Lung (tissue), 11 donors: ENCODE measurements at regions not wholly inside any gene's neighbourhood (a gene's known extent, or its start where the extent isn't known, plus 50 kb on each side); places are given as distances from the start of the nearest gene placed in this dataset.

Experiments used
- ATAC-seq: fragments of 200-7000 bp; cut with Tn5 transposase; one replicate; pipeline ENCODE4 v1.9.1; 2020; ENCODE audit warnings: moderate number of reproducible peaks; ENCODE audit not compliant: insufficient read depth, low FRiP score
- DNase-seq, 3 donors: peaks; one replicate each; pipeline ENCODE4 v3.0.0-alpha.2; 2013 to 2017
- H3K27ac ChIP-seq, 2 donors: one replicate each; pipeline ENCODE4 v1.5.1; 2013; ENCODE audit warnings: mild to moderate bottlenecking in 2 of 2, moderate library complexity in 2 of 2, control low read depth in 1 of 2, inconsistent platforms in 1 of 2, low read depth in 1 of 2, low read length in 1 of 2
- H3K27me3 ChIP-seq, 3 donors: one replicate each; pipeline ENCODE4 v1.5.1; 2013; ENCODE audit warnings: low read length in 2 of 3; ENCODE audit not compliant: control insufficient read depth in 3 of 3, insufficient read depth in 3 of 3
- H3K36me3 ChIP-seq, 4 donors: one replicate each; pipeline ENCODE4 v1.5.1; 2013; ENCODE audit warnings: low read length in 4 of 4, mild to moderate bottlenecking in 1 of 4, moderate library complexity in 1 of 4; ENCODE audit not compliant: control insufficient read depth in 4 of 4, insufficient read depth in 4 of 4
- H3K4me1 ChIP-seq, 5 donors: one replicate each; pipeline ENCODE4 v1.5.1; 2013; ENCODE audit warnings: low read length in 5 of 5, mild to moderate bottlenecking in 2 of 5, moderate library complexity in 1 of 5; ENCODE audit not compliant: control insufficient read depth in 5 of 5, insufficient read depth in 5 of 5
- H3K4me3 ChIP-seq: one replicate; pipeline ENCODE4 v1.5.1; 2013; ENCODE audit warnings: mild to moderate bottlenecking, control low read depth, moderate library complexity
- H3K9ac ChIP-seq, 2 donors: one replicate each; pipeline ENCODE4 v1.5.1; 2013; ENCODE audit warnings: low read length in 2 of 2, control low read depth in 1 of 2; ENCODE audit not compliant: insufficient read depth in 1 of 2
- H3K9me3 ChIP-seq, 4 donors: one replicate each; pipeline ENCODE4 v1.5.1; 2013; ENCODE audit warnings: low read length in 3 of 4, mild to moderate bottlenecking in 1 of 4, moderate library complexity in 1 of 4; ENCODE audit not compliant: control insufficient read depth in 4 of 4, insufficient read depth in 3 of 4
- WGBS, 2 donors: extraction: QIAGEN DNeasy Blood & Tissue Kit; methylation state at CpG; one replicate each; pipeline ENCODE4 v1.1.7; 2013; 5-methylcytosine and 5-hydroxymethylcytosine counted together
- TF ChIP-seq, protein P1 (sequence below): IDR thresholded peaks from 2 replicates; pipeline ENCODE4 v1.5.1; 2012; ENCODE audit warnings: mild to moderate bottlenecking; ENCODE audit errors: control extremely low read depth, extremely low read depth
- donor health status: control.
- donor health status: control.
- donor health status: Bipolar disorder and iron deficiency.
- donor health status: healthy.
- donor health status: DM: yes; HTN: yes; CAD: no.

DNA sequence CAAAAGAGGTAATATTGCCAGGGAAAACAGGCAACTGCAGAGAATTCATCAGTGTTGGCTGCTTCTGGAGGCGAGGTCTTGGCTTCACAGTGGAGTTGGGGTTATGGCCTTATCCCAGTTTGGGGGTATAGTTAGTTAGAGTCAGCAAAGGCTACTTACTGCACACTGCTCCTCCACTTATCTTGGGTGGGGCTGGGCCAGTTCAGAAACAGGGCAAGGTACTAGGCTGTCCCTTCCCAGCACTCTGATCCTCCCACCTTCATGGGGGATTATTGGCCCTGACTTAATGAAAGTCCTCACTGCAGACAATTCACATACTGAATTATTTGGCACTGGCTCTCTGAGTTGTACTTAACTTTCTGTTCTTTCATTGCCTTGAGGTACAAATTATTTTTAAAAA is 189.6 kb downstream of the NRIP1 start:
- Histone ChIP-seq H3K27ac (no peak overlapping the region), H3K9ac (no peak overlapping the region), H3K27me3 (no peaks in the 10 kb centered on the region), H3K9me3 (no peaks in the 10 kb centered on the region), H3K4me1 (peaks cover 0 to 16% (median 8%) of the 10 kb centered on the region in 5 donors), H3K36me3 (no peaks in the 10 kb centered on the region), H3K4me3 (no peak overlapping the region)
- ATAC-seq (no peak), DNase-seq (no peak)
- 95 to 96% methylated on average over 1 of the region's 1 CpG for WGBS, 2 donors
- TF ChIP-seq, protein P1, sequence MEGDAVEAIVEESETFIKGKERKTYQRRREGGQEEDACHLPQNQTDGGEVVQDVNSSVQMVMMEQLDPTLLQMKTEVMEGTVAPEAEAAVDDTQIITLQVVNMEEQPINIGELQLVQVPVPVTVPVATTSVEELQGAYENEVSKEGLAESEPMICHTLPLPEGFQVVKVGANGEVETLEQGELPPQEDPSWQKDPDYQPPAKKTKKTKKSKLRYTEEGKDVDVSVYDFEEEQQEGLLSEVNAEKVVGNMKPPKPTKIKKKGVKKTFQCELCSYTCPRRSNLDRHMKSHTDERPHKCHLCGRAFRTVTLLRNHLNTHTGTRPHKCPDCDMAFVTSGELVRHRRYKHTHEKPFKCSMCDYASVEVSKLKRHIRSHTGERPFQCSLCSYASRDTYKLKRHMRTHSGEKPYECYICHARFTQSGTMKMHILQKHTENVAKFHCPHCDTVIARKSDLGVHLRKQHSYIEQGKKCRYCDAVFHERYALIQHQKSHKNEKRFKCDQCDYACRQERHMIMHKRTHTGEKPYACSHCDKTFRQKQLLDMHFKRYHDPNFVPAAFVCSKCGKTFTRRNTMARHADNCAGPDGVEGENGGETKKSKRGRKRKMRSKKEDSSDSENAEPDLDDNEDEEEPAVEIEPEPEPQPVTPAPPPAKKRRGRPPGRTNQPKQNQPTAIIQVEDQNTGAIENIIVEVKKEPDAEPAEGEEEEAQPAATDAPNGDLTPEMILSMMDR = no peak

DNA sequence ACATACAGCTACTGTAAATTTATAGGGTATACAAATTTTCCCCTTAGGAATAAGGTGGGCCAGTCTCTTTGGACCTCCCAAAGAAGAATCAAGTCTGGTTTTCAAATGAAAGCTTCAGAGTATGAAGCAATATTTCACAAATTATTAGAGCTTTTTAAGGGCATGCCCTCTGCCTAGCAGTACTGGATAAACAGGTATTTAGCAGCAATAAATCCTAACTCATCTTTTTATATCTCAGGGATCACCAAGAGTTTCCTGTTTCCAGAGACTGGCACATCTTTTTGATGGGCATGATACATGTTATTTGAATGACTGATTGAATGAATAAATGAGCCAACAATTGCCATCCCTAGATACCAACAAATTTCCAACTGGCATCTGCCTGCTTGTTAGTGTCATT is 190.4 kb downstream of the NRIP1 start:
- TF ChIP-seq, protein P1 = no peak
- Histone ChIP-seq H3K4me3 (no peak overlapping the region), H3K9ac (no peak overlapping the region), H3K4me1 (peaks cover 0 to 16% (median 8%) of the 10 kb centered on the region in 5 donors), H3K36me3 (no peaks in the 10 kb centered on the region), H3K9me3 (no peaks in the 10 kb centered on the region), H3K27me3 (no peaks in the 10 kb centered on the region), H3K27ac (no peak overlapping the region)
- ATAC-seq = no peak
- no peak for DNase-seq

DNA sequence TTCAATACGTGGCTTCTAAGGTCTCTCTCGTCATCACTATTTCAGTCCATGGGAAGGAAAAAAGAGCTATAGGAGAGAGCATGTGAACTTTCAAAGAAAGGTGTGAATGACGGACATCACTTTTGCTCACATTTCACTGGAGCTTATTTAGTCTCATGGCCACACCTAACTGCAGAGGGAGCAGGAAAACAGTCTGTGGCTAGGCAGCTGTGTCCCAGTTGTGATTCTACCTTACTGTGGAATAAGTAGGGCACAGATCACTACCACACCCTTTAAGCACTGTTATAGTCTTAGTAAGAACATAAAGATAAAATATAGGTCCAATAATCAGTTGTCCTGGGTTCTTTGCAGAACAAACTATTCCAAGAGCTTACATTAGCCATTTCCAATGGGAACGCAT is 192.9 kb downstream of the NRIP1 start:
- TF ChIP-seq, protein P1 = no peak
- Histone ChIP-seq H3K4me1 (peaks cover 0 to 19% (median 8%) of the 10 kb centered on the region in 5 donors), H3K36me3 (no peaks in the 10 kb centered on the region), H3K27me3 (no peaks in the 10 kb centered on the region), H3K9ac (no peak overlapping the region), H3K9me3 (no peaks in the 10 kb centered on the region), H3K4me3 (no peak overlapping the region), H3K27ac (no peak overlapping the region)
- WGBS, 2 donors = 98 to 99% methylated on average over 4 of the region's 4 CpGs
- no peak for ATAC-seq
- DNase-seq = no peak

DNA sequence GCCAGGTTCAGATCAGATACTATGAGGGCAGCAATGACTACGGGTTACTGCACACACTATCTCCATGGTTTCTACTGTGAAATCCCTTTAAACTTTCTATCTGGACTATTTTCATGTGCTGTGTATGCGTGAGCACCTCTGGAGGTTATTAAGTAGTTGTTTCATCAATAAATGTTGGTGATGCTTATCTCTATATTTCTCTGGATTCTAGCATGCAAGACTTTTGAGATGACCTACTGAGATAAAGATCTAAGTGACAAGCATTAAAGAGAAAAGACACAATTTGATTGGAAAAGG is 194.0 kb downstream of the NRIP1 start:
- 78 to 84% methylated on average over 2 of the region's 2 CpGs for WGBS, 2 donors
- Histone ChIP-seq H3K4me1 (peaks cover 0 to 12% (median 8%) of the 10 kb centered on the region in 5 donors), H3K27me3 (no peaks in the 10 kb centered on the region), H3K36me3 (no peaks in the 10 kb centered on the region), H3K4me3 (no peak overlapping the region), H3K9me3 (no peaks in the 10 kb centered on the region), H3K9ac (no peak overlapping the region), H3K27ac (no peak overlapping the region)
- ATAC-seq (no peak), DNase-seq (no peak)
- TF ChIP-seq, protein P1 = no peak
